K562 (cell line): ENCODE measurements at regions not wholly inside any gene's neighbourhood (a gene's known extent, or its start where the extent isn't known, plus 50 kb on each side); places are given as distances from the start of the nearest gene placed in this dataset.

ENCODE experiments used
- FOXP1 ChIP-seq: sonication (generic); formaldehyde crosslinking; IDR thresholded peaks from 2 replicates; pipeline ENCODE4 v1.8.0; 2022; ENCODE audit warnings: mild to moderate bottlenecking, missing genetic modification reagents
- PHF21A ChIP-seq: fragments of 450-650 bp; IDR thresholded peaks from 2 replicates; pipeline ENCODE4 v1.6.1; 2017; ENCODE audit warnings: low read depth, borderline replicate concordance
- TOE1 ChIP-seq, 2 experiments: fragments of 450-650 bp in 1 of 2; sonication (generic) in 1 of 2; formaldehyde crosslinking in 1 of 2; IDR thresholded peaks; 2 replicates each; pipeline versions ENCODE4 v1.7.1 to v1.8.0; 2016 to 2022; ENCODE audit warnings: borderline replicate concordance in 2 of 2, mild to moderate bottlenecking in 2 of 2, antibody characterized with exemption in 1 of 2, inconsistent platforms in 1 of 2, low read depth in 1 of 2, missing genetic modification reagents in 1 of 2, moderate library complexity in 1 of 2
- ZNF644 ChIP-seq: fragments of 200-800 bp; sonication (Bioruptor generic); IDR thresholded peaks from 2 replicates; pipeline ENCODE4 v1.6.1; 2016; ENCODE audit warnings: low read depth, missing genetic modification characterization, missing compliant biosample characterization
- TF ChIP-seq, protein P1 (sequence below): sonication (generic); formaldehyde crosslinking; IDR thresholded peaks from 2 replicates; pipeline ENCODE4 v1.8.1; 2023; ENCODE audit warnings: missing genetic modification reagents, mild to moderate bottlenecking, borderline replicate concordance
- TF ChIP-seq, protein P2 (sequence below), 3 experiments: IDR thresholded peaks in 2 of 3; conservative IDR thresholded peaks in 1 of 3; 2 replicates each; pipeline ENCODE4 v1.5.1; 2011 to 2012; ENCODE audit warnings: low read length in 3 of 3, mild to moderate bottlenecking in 3 of 3, control low read depth in 2 of 3, improper control_type of control experiment in 1 of 3, inconsistent platforms in 1 of 3, low read depth in 1 of 3, mixed read lengths in 1 of 3, moderate library complexity in 1 of 3; ENCODE audit not compliant: insufficient read depth in 2 of 3

DNA sequence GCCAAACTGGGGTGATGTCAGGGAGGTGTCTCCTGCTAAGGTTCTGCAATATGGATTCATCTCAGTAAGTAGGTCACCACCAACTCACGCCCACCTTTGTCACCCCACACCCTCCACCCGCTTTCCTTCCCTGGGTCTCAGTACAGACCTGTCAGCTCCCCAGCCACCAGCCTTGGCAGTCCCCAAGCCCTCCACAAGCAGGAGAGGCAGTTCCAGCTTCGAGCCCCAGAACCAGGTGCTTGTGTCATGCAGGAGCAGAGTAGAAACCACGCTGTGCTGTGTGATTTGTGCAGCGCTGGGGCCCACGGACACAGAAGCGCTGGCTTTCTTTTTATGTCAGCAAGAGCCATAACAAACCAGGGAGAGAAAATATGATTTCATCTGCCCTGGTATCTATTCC is 89.0 kb upstream of the CDH4 start (continued):
- TF ChIP-seq, protein P1, sequence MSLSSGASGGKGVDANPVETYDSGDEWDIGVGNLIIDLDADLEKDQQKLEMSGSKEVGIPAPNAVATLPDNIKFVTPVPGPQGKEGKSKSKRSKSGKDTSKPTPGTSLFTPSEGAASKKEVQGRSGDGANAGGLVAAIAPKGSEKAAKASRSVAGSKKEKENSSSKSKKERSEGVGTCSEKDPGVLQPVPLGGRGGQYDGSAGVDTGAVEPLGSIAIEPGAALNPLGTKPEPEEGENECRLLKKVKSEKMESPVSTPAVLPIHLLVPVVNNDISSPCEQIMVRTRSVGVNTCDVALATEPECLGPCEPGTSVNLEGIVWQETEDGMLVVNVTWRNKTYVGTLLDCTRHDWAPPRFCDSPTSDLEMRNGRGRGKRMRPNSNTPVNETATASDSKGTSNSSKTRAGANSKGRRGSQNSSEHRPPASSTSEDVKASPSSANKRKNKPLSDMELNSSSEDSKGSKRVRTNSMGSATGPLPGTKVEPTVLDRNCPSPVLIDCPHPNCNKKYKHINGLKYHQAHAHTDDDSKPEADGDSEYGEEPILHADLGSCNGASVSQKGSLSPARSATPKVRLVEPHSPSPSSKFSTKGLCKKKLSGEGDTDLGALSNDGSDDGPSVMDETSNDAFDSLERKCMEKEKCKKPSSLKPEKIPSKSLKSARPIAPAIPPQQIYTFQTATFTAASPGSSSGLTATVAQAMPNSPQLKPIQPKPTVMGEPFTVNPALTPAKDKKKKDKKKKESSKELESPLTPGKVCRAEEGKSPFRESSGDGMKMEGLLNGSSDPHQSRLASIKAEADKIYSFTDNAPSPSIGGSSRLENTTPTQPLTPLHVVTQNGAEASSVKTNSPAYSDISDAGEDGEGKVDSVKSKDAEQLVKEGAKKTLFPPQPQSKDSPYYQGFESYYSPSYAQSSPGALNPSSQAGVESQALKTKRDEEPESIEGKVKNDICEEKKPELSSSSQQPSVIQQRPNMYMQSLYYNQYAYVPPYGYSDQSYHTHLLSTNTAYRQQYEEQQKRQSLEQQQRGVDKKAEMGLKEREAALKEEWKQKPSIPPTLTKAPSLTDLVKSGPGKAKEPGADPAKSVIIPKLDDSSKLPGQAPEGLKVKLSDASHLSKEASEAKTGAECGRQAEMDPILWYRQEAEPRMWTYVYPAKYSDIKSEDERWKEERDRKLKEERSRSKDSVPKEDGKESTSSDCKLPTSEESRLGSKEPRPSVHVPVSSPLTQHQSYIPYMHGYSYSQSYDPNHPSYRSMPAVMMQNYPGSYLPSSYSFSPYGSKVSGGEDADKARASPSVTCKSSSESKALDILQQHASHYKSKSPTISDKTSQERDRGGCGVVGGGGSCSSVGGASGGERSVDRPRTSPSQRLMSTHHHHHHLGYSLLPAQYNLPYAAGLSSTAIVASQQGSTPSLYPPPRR (CRISPR knock-in tag) = no peak
- TF ChIP-seq TOE1 (IDR thresholded peaks at IDR 0.05; ENCODE audit: borderline replicate concordance) (no peak), TOE1 (CRISPR knock-in tag; IDR thresholded peaks at IDR 0.05; ENCODE audit: borderline replicate concordance, low read depth) (no peak), PHF21A (no peak), ZNF644 (tag) (no peak), FOXP1 (CRISPR knock-in tag) (no peak)
- TF ChIP-seq, protein P2, sequence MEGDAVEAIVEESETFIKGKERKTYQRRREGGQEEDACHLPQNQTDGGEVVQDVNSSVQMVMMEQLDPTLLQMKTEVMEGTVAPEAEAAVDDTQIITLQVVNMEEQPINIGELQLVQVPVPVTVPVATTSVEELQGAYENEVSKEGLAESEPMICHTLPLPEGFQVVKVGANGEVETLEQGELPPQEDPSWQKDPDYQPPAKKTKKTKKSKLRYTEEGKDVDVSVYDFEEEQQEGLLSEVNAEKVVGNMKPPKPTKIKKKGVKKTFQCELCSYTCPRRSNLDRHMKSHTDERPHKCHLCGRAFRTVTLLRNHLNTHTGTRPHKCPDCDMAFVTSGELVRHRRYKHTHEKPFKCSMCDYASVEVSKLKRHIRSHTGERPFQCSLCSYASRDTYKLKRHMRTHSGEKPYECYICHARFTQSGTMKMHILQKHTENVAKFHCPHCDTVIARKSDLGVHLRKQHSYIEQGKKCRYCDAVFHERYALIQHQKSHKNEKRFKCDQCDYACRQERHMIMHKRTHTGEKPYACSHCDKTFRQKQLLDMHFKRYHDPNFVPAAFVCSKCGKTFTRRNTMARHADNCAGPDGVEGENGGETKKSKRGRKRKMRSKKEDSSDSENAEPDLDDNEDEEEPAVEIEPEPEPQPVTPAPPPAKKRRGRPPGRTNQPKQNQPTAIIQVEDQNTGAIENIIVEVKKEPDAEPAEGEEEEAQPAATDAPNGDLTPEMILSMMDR (IDR thresholded peaks at IDR 0.05 in 2 of 3, conservative IDR thresholded peaks at IDR 0.05 in 1 of 3; ENCODE audit: insufficient read depth in 2 of 3, low read depth in 1 of 3, low read length in 3 of 3) = no peak
- TF ChIP-seq, all 486 proteins: peak for 0
